WTC11 (cell line): ENCODE measurements at regions not wholly inside any gene's neighbourhood (a gene's known extent, or its start where the extent isn't known, plus 50 kb on each side); places are given as distances from the start of the nearest gene placed in this dataset.

Experiments used
- ATAC-seq: fragments of 200-7000 bp; cut with Tn5 transposase; 2 replicates; pipeline ENCODE4 v1.10.0; 2021; ENCODE audit warnings: mild to moderate bottlenecking, moderate library complexity
- CTCF ChIA-PET: fragments of 300-600 bp; sonication (Branson Sonifier 250); formaldehyde crosslinking; loops from one replicate; lab custom pipeline; 2021; ENCODE audit warnings: antibody characterized with exemption; lab: Charles Lee
- POLR2A ChIA-PET: fragments of 350-600 bp; sonication (Branson Sonifier 250); formaldehyde crosslinking; loops from one replicate; lab custom pipeline; 2021; ENCODE audit warnings: antibody characterized with exemption; lab: Charles Lee
- DNase-seq: peaks from one replicate; pipeline ENCODE4 v3.0.0; 2021; ENCODE audit warnings: low spot score
- H3K27ac Mint-ChIP-seq: 2 replicates; pipeline ENCODE4 v1.8.0; 2021; ENCODE audit warnings: mixed read lengths
- H3K27me3 Mint-ChIP-seq: 2 replicates; pipeline ENCODE4 v1.8.0; 2021; ENCODE audit warnings: low read depth, mild to moderate bottlenecking, moderate library complexity, mixed read lengths
- H3K36me3 Mint-ChIP-seq: 2 replicates; pipeline ENCODE4 v1.8.0; 2021; ENCODE audit warnings: mixed read lengths
- H3K4me1 Mint-ChIP-seq: 2 replicates; pipeline ENCODE4 v1.8.0; 2022; ENCODE audit warnings: mixed read lengths
- H3K4me3 Mint-ChIP-seq: 2 replicates; pipeline ENCODE4 v1.8.0; 2021; ENCODE audit warnings: mild to moderate bottlenecking, moderate library complexity, mixed read lengths
- H3K9me3 Mint-ChIP-seq: 2 replicates; pipeline ENCODE4 v1.8.0; 2021; ENCODE audit warnings: mixed read lengths
- FOXJ3 ChIP-seq: sonication (generic); formaldehyde crosslinking; IDR thresholded peaks from 2 replicates; pipeline ENCODE4 v1.9.0; 2021; ENCODE audit warnings: missing genetic modification reagents, mild to moderate bottlenecking, borderline replicate concordance
- JAZF1 ChIP-seq: fragments of 250-450 bp; sonication (Bioruptor Pico); IDR thresholded peaks from 2 replicates; pipeline ENCODE4 v1.9.0; 2021; ENCODE audit warnings: moderate library complexity, mild to moderate bottlenecking, inconsistent platforms
- JUN ChIP-seq: sonication (generic); formaldehyde crosslinking; IDR thresholded peaks from 2 replicates; pipeline ENCODE4 v1.8.0; 2023; ENCODE audit warnings: mild to moderate bottlenecking, missing genetic modification reagents
- KAT7 ChIP-seq: sonication (generic); formaldehyde crosslinking; IDR thresholded peaks from 2 replicates; pipeline ENCODE4 v1.8.1; 2023; ENCODE audit warnings: missing genetic modification reagents, mild to moderate bottlenecking, borderline replicate concordance
- NR1H2 ChIP-seq: sonication (generic); formaldehyde crosslinking; IDR thresholded peaks from 2 replicates; pipeline ENCODE4 v1.9.0; 2021; ENCODE audit warnings: mild to moderate bottlenecking, moderate library complexity, missing genetic modification reagents
- NR2C2 ChIP-seq: sonication (generic); formaldehyde crosslinking; IDR thresholded peaks from 2 replicates; pipeline ENCODE4 v1.8.0; 2022; ENCODE audit warnings: mild to moderate bottlenecking, missing genetic modification reagents
- TF ChIP-seq, protein P1 (sequence below): sonication (generic); formaldehyde crosslinking; IDR thresholded peaks from 2 replicates; pipeline ENCODE4 v1.8.0; 2022; ENCODE audit warnings: mild to moderate bottlenecking, missing genetic modification reagents
- TF ChIP-seq, protein P2 (sequence below): sonication (generic); formaldehyde crosslinking; IDR thresholded peaks from 2 replicates; pipeline ENCODE4 v1.8.1; 2022; ENCODE audit warnings: low read depth, missing genetic modification reagents, borderline replicate concordance
- TF ChIP-seq, protein P3 (sequence below): fragments of 250-450 bp; sonication (Bioruptor Pico); IDR thresholded peaks from 2 replicates; pipeline ENCODE4 v1.9.0; 2021; ENCODE audit warnings: moderate library complexity, mild to moderate bottlenecking, inconsistent platforms, borderline replicate concordance
- TF ChIP-seq, protein P4 (sequence below): fragments of 250-450 bp; sonication (Bioruptor Pico); IDR thresholded peaks from 2 replicates; pipeline ENCODE4 v1.9.0; 2021; ENCODE audit warnings: mild to moderate bottlenecking, borderline replicate concordance
- TF ChIP-seq, protein P5 (sequence below): sonication (generic); formaldehyde crosslinking; IDR thresholded peaks from 2 replicates; pipeline ENCODE4 v1.8.1; 2023; ENCODE audit warnings: mild to moderate bottlenecking, moderate library complexity, missing genetic modification reagents
- TF ChIP-seq, protein P6 (sequence below): sonication (generic); formaldehyde crosslinking; IDR thresholded peaks from 2 replicates; pipeline ENCODE4 v1.8.1; 2022; ENCODE audit warnings: mild to moderate bottlenecking, missing genetic modification reagents, moderate library complexity, borderline replicate concordance
- TF ChIP-seq, protein P7 (sequence below): sonication (generic); formaldehyde crosslinking; conservative IDR thresholded peaks from 2 replicates; pipeline ENCODE4 v1.8.1; 2023; ENCODE audit warnings: mild to moderate bottlenecking, low read depth, missing genetic modification reagents, moderate library complexity
- TF ChIP-seq, protein P8 (sequence below): fragments of 200-600 bp; IDR thresholded peaks from 2 replicates; pipeline ENCODE4 v1.8.0; 2022; ENCODE audit warnings: antibody characterized with exemption
- TF ChIP-seq, protein P9 (sequence below): sonication (generic); formaldehyde crosslinking; IDR thresholded peaks from 2 replicates; pipeline ENCODE4 v1.8.1; 2022; ENCODE audit warnings: low read depth, mild to moderate bottlenecking, moderate library complexity, missing genetic modification reagents, borderline replicate concordance
- TF ChIP-seq, protein P10 (sequence below): fragments of 250-450 bp; sonication (Bioruptor Pico); IDR thresholded peaks from 2 replicates; pipeline ENCODE4 v2.1.2; 2022; ENCODE audit warnings: mild to moderate bottlenecking, moderate library complexity

DNA sequence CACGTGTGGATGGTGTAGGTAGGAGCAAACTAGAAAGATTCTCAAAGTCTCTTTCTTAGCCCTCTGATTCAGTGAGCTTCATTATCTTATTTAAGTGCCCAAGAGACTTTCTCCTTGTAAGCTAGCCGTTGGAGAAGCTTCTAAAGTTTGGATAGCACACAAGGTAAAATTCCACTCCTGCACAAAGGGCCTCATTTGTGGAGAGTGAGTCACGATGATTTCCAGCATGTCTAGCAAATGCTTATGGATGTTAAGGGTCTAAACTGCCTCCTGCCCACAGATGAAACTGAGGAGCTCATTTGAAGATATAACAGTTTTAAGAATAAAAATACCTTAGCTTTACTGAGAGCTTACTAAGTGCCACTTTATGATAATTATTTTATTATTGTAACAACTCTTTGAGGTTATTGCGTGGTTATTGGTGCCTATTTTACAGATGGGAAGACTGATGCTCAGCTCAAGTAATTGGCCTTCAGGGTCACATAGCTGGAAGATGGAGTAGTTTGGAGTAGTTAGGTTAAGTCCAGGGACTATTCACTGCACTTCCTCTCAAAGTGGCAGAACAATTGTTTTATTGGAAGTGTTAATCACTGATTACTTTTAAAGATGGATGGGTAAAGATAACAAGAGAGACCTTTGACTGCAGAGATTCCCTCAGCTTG, 78.7 kb upstream of the HIF1A start:
- Mint-ChIP-seq H3K9me3 (peaks cover 3% of the 10 kb centered on the region; the same call in 1 of the 2 replicates), H3K27ac (no peak overlapping the region; the same call in 1 of the 2 replicates), H3K4me1 (peaks cover 35% of the 10 kb centered on the region), H3K27me3 (no peaks in the 10 kb centered on the region), H3K4me3 (no peak overlapping the region), H3K36me3 (no peaks in the 10 kb centered on the region)
- ATAC-seq (no peak), DNase-seq (no peak)
- POLR2A ChIA-PET, result no interaction called here
- CTCF ChIA-PET, result no interaction called here
- TF ChIP-seq, protein P1, sequence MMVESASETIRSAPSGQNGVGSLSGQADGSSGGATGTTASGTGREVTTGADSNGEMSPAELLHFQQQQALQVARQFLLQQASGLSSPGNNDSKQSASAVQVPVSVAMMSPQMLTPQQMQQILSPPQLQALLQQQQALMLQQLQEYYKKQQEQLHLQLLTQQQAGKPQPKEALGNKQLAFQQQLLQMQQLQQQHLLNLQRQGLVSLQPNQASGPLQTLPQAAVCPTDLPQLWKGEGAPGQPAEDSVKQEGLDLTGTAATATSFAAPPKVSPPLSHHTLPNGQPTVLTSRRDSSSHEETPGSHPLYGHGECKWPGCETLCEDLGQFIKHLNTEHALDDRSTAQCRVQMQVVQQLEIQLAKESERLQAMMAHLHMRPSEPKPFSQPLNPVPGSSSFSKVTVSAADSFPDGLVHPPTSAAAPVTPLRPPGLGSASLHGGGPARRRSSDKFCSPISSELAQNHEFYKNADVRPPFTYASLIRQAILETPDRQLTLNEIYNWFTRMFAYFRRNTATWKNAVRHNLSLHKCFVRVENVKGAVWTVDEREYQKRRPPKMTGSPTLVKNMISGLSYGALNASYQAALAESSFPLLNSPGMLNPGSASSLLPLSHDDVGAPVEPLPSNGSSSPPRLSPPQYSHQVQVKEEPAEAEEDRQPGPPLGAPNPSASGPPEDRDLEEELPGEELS (CRISPR knock-in tag), result no peak
- TF ChIP-seq, protein P2, sequence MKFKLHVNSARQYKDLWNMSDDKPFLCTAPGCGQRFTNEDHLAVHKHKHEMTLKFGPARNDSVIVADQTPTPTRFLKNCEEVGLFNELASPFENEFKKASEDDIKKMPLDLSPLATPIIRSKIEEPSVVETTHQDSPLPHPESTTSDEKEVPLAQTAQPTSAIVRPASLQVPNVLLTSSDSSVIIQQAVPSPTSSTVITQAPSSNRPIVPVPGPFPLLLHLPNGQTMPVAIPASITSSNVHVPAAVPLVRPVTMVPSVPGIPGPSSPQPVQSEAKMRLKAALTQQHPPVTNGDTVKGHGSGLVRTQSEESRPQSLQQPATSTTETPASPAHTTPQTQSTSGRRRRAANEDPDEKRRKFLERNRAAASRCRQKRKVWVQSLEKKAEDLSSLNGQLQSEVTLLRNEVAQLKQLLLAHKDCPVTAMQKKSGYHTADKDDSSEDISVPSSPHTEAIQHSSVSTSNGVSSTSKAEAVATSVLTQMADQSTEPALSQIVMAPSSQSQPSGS, result no peak
- no peak for TF ChIP-seq KAT7 (CRISPR knock-in tag)
- no peak for TF ChIP-seq FOXJ3 (CRISPR knock-in tag)
- TF ChIP-seq, protein P3, sequence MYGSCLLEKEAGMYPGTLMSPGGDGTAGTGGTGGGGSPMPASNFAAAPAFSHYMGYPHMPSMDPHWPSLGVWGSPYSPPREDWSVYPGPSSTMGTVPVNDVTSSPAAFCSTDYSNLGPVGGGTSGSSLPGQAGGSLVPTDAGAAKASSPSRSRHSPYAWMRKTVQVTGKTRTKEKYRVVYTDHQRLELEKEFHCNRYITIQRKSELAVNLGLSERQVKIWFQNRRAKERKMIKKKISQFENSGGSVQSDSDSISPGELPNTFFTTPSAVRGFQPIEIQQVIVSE (CRISPR knock-in tag), result no peak
- TF ChIP-seq, protein P4, sequence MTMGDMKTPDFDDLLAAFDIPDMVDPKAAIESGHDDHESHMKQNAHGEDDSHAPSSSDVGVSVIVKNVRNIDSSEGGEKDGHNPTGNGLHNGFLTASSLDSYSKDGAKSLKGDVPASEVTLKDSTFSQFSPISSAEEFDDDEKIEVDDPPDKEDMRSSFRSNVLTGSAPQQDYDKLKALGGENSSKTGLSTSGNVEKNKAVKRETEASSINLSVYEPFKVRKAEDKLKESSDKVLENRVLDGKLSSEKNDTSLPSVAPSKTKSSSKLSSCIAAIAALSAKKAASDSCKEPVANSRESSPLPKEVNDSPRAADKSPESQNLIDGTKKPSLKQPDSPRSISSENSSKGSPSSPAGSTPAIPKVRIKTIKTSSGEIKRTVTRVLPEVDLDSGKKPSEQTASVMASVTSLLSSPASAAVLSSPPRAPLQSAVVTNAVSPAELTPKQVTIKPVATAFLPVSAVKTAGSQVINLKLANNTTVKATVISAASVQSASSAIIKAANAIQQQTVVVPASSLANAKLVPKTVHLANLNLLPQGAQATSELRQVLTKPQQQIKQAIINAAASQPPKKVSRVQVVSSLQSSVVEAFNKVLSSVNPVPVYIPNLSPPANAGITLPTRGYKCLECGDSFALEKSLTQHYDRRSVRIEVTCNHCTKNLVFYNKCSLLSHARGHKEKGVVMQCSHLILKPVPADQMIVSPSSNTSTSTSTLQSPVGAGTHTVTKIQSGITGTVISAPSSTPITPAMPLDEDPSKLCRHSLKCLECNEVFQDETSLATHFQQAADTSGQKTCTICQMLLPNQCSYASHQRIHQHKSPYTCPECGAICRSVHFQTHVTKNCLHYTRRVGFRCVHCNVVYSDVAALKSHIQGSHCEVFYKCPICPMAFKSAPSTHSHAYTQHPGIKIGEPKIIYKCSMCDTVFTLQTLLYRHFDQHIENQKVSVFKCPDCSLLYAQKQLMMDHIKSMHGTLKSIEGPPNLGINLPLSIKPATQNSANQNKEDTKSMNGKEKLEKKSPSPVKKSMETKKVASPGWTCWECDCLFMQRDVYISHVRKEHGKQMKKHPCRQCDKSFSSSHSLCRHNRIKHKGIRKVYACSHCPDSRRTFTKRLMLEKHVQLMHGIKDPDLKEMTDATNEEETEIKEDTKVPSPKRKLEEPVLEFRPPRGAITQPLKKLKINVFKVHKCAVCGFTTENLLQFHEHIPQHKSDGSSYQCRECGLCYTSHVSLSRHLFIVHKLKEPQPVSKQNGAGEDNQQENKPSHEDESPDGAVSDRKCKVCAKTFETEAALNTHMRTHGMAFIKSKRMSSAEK (CRISPR knock-in tag), result no peak
- TF ChIP-seq, protein P5, sequence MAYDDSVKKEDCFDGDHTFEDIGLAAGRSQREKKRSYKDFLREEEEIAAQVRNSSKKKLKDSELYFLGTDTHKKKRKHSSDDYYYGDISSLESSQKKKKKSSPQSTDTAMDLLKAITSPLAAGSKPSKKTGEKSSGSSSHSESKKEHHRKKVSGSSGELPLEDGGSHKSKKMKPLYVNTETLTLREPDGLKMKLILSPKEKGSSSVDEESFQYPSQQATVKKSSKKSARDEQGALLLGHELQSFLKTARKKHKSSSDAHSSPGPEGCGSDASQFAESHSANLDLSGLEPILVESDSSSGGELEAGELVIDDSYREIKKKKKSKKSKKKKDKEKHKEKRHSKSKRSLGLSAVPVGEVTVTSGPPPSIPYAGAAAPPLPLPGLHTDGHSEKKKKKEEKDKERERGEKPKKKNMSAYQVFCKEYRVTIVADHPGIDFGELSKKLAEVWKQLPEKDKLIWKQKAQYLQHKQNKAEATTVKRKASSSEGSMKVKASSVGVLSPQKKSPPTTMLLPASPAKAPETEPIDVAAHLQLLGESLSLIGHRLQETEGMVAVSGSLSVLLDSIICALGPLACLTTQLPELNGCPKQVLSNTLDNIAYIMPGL (CRISPR knock-in tag), result no peak
- TF ChIP-seq JUN (CRISPR knock-in tag), result no peak
- TF ChIP-seq, protein P6, sequence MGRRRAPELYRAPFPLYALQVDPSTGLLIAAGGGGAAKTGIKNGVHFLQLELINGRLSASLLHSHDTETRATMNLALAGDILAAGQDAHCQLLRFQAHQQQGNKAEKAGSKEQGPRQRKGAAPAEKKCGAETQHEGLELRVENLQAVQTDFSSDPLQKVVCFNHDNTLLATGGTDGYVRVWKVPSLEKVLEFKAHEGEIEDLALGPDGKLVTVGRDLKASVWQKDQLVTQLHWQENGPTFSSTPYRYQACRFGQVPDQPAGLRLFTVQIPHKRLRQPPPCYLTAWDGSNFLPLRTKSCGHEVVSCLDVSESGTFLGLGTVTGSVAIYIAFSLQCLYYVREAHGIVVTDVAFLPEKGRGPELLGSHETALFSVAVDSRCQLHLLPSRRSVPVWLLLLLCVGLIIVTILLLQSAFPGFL, result no peak
- TF ChIP-seq NR2C2 (CRISPR knock-in tag), result no peak
- TF ChIP-seq, protein P7, sequence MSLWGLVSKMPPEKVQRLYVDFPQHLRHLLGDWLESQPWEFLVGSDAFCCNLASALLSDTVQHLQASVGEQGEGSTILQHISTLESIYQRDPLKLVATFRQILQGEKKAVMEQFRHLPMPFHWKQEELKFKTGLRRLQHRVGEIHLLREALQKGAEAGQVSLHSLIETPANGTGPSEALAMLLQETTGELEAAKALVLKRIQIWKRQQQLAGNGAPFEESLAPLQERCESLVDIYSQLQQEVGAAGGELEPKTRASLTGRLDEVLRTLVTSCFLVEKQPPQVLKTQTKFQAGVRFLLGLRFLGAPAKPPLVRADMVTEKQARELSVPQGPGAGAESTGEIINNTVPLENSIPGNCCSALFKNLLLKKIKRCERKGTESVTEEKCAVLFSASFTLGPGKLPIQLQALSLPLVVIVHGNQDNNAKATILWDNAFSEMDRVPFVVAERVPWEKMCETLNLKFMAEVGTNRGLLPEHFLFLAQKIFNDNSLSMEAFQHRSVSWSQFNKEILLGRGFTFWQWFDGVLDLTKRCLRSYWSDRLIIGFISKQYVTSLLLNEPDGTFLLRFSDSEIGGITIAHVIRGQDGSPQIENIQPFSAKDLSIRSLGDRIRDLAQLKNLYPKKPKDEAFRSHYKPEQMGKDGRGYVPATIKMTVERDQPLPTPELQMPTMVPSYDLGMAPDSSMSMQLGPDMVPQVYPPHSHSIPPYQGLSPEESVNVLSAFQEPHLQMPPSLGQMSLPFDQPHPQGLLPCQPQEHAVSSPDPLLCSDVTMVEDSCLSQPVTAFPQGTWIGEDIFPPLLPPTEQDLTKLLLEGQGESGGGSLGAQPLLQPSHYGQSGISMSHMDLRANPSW (CRISPR knock-in tag), result no peak
- TF ChIP-seq JAZF1 (CRISPR knock-in tag), result no peak
- TF ChIP-seq, protein P8, sequence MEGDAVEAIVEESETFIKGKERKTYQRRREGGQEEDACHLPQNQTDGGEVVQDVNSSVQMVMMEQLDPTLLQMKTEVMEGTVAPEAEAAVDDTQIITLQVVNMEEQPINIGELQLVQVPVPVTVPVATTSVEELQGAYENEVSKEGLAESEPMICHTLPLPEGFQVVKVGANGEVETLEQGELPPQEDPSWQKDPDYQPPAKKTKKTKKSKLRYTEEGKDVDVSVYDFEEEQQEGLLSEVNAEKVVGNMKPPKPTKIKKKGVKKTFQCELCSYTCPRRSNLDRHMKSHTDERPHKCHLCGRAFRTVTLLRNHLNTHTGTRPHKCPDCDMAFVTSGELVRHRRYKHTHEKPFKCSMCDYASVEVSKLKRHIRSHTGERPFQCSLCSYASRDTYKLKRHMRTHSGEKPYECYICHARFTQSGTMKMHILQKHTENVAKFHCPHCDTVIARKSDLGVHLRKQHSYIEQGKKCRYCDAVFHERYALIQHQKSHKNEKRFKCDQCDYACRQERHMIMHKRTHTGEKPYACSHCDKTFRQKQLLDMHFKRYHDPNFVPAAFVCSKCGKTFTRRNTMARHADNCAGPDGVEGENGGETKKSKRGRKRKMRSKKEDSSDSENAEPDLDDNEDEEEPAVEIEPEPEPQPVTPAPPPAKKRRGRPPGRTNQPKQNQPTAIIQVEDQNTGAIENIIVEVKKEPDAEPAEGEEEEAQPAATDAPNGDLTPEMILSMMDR, result no peak
- TF ChIP-seq, protein P9, sequence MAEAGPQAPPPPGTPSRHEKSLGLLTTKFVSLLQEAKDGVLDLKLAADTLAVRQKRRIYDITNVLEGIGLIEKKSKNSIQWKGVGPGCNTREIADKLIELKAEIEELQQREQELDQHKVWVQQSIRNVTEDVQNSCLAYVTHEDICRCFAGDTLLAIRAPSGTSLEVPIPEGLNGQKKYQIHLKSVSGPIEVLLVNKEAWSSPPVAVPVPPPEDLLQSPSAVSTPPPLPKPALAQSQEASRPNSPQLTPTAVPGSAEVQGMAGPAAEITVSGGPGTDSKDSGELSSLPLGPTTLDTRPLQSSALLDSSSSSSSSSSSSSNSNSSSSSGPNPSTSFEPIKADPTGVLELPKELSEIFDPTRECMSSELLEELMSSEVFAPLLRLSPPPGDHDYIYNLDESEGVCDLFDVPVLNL (CRISPR knock-in tag), result no peak
- no peak for TF ChIP-seq NR1H2 (CRISPR knock-in tag)
- TF ChIP-seq, protein P10, sequence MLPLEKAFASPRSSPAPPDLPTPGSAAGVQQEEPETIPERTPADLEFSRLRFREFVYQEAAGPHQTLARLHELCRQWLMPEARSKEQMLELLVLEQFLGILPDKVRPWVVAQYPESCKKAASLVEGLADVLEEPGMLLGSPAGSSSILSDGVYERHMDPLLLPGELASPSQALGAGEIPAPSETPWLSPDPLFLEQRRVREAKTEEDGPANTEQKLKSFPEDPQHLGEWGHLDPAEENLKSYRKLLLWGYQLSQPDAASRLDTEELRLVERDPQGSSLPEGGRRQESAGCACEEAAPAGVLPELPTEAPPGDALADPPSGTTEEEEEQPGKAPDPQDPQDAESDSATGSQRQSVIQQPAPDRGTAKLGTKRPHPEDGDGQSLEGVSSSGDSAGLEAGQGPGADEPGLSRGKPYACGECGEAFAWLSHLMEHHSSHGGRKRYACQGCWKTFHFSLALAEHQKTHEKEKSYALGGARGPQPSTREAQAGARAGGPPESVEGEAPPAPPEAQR (CRISPR knock-in tag), result no peak
